OCI-LY7 (cell line): ENCODE measurements at regions not wholly inside any gene's neighbourhood (a gene's known extent, or its start where the extent isn't known, plus 50 kb on each side); places are given as distances from the start of the nearest gene placed in this dataset.

ENCODE experiments used
- EZH2phosphoT487 ChIP-seq: fragments of 200-600 bp; sonication (generic); IDR thresholded peaks from 2 replicates; pipeline ENCODE4 v1.6.1; 2018; ENCODE audit warnings: low read depth, borderline replicate concordance, mild to moderate bottlenecking, mixed run types, antibody characterized with exemption, low read length, moderate library complexity, mixed read lengths
- TF ChIP-seq, protein P1 (sequence below): fragments of 200-600 bp; sonication (generic); conservative IDR thresholded peaks from 2 replicates; pipeline ENCODE4 v1.5.1; 2014; ENCODE audit warnings: mild to moderate bottlenecking, antibody characterized with exemption, low read length, moderate library complexity, mixed read lengths

DNA sequence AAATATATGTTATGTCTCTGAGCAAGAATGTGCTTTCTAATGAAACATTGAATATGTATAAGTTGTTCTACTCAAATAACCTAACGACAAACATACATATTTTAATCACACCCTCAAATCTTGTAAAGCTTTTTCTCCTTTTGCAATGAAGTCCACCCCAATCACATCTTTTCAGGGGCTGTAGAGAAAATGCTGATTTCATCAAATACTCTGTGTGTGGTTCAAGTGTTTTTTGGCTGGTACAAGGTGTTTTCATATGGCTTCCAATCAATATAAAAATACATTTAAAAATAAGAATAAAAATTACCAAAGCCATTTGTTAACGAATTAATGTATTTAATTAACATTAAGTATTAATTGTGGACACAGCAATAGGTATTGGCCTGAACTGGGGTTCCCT is 57.2 kb upstream of the TMEM196 start:
- TF ChIP-seq, protein P1, sequence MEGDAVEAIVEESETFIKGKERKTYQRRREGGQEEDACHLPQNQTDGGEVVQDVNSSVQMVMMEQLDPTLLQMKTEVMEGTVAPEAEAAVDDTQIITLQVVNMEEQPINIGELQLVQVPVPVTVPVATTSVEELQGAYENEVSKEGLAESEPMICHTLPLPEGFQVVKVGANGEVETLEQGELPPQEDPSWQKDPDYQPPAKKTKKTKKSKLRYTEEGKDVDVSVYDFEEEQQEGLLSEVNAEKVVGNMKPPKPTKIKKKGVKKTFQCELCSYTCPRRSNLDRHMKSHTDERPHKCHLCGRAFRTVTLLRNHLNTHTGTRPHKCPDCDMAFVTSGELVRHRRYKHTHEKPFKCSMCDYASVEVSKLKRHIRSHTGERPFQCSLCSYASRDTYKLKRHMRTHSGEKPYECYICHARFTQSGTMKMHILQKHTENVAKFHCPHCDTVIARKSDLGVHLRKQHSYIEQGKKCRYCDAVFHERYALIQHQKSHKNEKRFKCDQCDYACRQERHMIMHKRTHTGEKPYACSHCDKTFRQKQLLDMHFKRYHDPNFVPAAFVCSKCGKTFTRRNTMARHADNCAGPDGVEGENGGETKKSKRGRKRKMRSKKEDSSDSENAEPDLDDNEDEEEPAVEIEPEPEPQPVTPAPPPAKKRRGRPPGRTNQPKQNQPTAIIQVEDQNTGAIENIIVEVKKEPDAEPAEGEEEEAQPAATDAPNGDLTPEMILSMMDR: no peak
- no peak for TF ChIP-seq EZH2phosphoT487
